OCI-LY7 (cell line): ENCODE measurements at regions not wholly inside any gene's neighbourhood (a gene's known extent, or its start where the extent isn't known, plus 50 kb on each side); places are given as distances from the start of the nearest gene placed in this dataset.

Experiments used
- BruUV-seq: library from RNA; stranded (reverse); fragments of 400-500 nt; replicated peaks from 2 replicates; lab custom pipeline; 2021; lab: Mats Ljungman, UMichigan
- CTCF ChIA-PET: fragments of 300-600 bp; sonication (Branson Sonifier 250); formaldehyde crosslinking; loops from one replicate; lab custom pipeline; 2022; ENCODE audit warnings: antibody characterized with exemption; ENCODE audit not compliant: unreplicated experiment; lab: Charles Lee
- POLR2A ChIA-PET: fragments of 300-600 bp; sonication (Branson Sonifier 250); formaldehyde crosslinking; loops from one replicate; lab custom pipeline; 2022; ENCODE audit warnings: antibody characterized with exemption; lab: Charles Lee
- DNase-seq: peaks from one replicate; pipeline ENCODE4 v3.0.0-alpha.2; 2015; ENCODE audit warnings: low spot score
- H2AFZ ChIP-seq: fragments of 200-600 bp; sonication (generic), shearing (Covaris generic); 2 replicates; pipeline ENCODE4 v1.6.1; 2014; ENCODE audit warnings: mild to moderate bottlenecking, antibody characterized with exemption, low read length, moderate library complexity
- H3K27ac ChIP-seq: fragments of 200-600 bp; sonication (generic); 2 replicates; pipeline ENCODE4 v1.5.1; 2014; ENCODE audit warnings: mixed run types, low read depth, mild to moderate bottlenecking, moderate library complexity, low read length, inconsistent platforms; ENCODE audit not compliant: poor library complexity, severe bottlenecking
- H3K36me3 ChIP-seq: fragments of 200-600 bp; sonication (generic); 2 replicates; pipeline ENCODE4 v1.6.1; 2014; ENCODE audit warnings: mild to moderate bottlenecking, antibody characterized with exemption, low read length, moderate library complexity, mixed read lengths; ENCODE audit not compliant: insufficient read depth
- H3K4me1 ChIP-seq: fragments of 200-600 bp; sonication (generic); 2 replicates; pipeline ENCODE4 v1.5.1; 2014; ENCODE audit warnings: mild to moderate bottlenecking, low read length; ENCODE audit not compliant: insufficient read depth, poor library complexity, severe bottlenecking
- H3K4me2 ChIP-seq: fragments of 200-600 bp; sonication (generic); 2 replicates; pipeline ENCODE4 v1.6.1; 2014; ENCODE audit warnings: mild to moderate bottlenecking, low read length
- H3K4me3 ChIP-seq: fragments of 200-600 bp; sonication (generic); 2 replicates; pipeline ENCODE4 v1.5.1; 2014; ENCODE audit warnings: mild to moderate bottlenecking, low read depth, low read length; ENCODE audit not compliant: poor library complexity, severe bottlenecking
- H3K79me2 ChIP-seq: fragments of 200-600 bp; sonication (generic); 2 replicates; pipeline ENCODE4 v1.6.1; 2016; ENCODE audit warnings: low read depth, mild to moderate bottlenecking, low read length, moderate library complexity, mixed read lengths; ENCODE audit not compliant: insufficient read depth
- H3K9me2 ChIP-seq: fragments of 200-600 bp; sonication (generic); 2 replicates; pipeline ENCODE4 v1.6.1; 2016; ENCODE audit warnings: mild to moderate bottlenecking, low read length, mixed read lengths; ENCODE audit not compliant: insufficient read depth
- H3K9me3 ChIP-seq: fragments of 200-600 bp; sonication (generic); 2 replicates; pipeline ENCODE4 v1.6.1; 2014; ENCODE audit warnings: mild to moderate bottlenecking, mixed run types, low read length, mixed read lengths
- H4K20me1 ChIP-seq: fragments of 200-600 bp; sonication (generic); 2 replicates; pipeline ENCODE4 v1.6.1; 2014; ENCODE audit warnings: mild to moderate bottlenecking, antibody characterized with exemption, low read length, moderate library complexity, mixed read lengths; ENCODE audit not compliant: insufficient read depth
- CTCF ChIP-seq: fragments of 200-600 bp; sonication (generic); conservative IDR thresholded peaks from 2 replicates; pipeline ENCODE4 v1.5.1; 2014; ENCODE audit warnings: mild to moderate bottlenecking, antibody characterized with exemption, low read length, moderate library complexity, mixed read lengths
- EZH2phosphoT487 ChIP-seq: fragments of 200-600 bp; sonication (generic); IDR thresholded peaks from 2 replicates; pipeline ENCODE4 v1.6.1; 2018; ENCODE audit warnings: low read depth, borderline replicate concordance, mild to moderate bottlenecking, mixed run types, antibody characterized with exemption, low read length, moderate library complexity, mixed read lengths
- intact Hi-C: fragments of 100-400 bp; cut with micrococcal nuclease; formaldehyde crosslinking; loops from one replicate; pipeline ENCODE4 v1.10.0; 2022; ENCODE audit not compliant: unreplicated experiment

DNA sequence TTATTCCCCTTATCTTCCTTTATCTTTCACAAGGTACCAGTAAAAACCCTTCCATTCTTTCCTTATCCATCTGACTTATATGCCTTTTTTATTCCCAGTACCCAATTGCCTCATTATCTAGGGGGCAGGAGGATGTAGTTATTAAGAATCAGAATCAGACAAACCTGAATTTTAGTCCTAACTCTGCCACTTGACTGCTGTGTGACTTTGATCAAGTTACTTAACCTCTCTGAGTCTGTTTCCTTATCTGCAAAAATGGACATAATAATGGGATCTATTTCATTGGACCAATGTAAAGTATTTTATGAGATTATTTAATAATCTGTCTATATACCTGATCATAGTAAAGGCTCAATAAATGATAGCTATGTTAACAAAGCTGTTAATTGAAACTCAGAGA is 59.6 kb upstream of the SIX3 start:
- Histone ChIP-seq H3K79me2 (no peaks in the 10 kb centered on the region), H2AFZ (no peak overlapping the region), H3K36me3 (no peaks in the 10 kb centered on the region), H3K4me3 (no peak overlapping the region), H3K27ac (no peak overlapping the region), H4K20me1 (no peaks in the 10 kb centered on the region), H3K9me3 (no peaks in the 10 kb centered on the region), H3K9me2 (no peaks in the 10 kb centered on the region), H3K4me2 (no peak overlapping the region), H3K4me1 (no peaks in the 10 kb centered on the region)
- ChIA-PET CTCF (no interaction called here), POLR2A (interaction anchor here (0.9 kb wide), 1 partner anchor 39 kb away, joined by 3 read pairs; no protein-coding TSS in a partner anchor)
- intact Hi-C loops, result no loop called here
- DNase-seq, result no peak
- no TSS peak for BruUV-seq
- TF ChIP-seq EZH2phosphoT487, result no peak
- no peak for TF ChIP-seq CTCF

DNA sequence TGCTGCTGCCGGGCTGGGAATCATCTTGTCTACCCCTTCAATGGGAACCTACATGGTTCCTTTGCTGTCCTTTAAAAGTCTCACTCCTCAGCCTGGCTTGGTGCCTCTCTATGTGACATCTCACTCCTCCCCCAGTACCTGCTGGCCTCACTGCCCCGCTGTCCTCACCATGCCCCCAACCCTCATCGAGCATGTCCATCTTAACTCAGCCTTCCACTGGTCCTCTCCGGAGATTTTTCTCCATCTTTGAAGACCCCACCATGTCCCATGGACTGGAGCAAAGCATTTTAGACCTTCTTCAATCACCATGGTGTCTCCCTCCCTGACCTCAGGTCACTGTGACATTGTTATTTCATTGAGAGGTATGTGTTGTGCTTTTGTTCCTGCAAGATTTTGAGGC is 58.1 kb upstream of the SIX3 start:
- POLR2A ChIA-PET, result no interaction called here
- no peaks in the 10 kb centered on the region for H3K36me3 ChIP-seq
- no peaks in the 10 kb centered on the region for H4K20me1 ChIP-seq
- CTCF ChIA-PET, result no interaction called here
- no peak for TF ChIP-seq CTCF
- TF ChIP-seq EZH2phosphoT487, result no peak
- no peaks in the 10 kb centered on the region for H3K9me3 ChIP-seq
- no peak overlapping the region for H2AFZ ChIP-seq
- intact Hi-C loops, result no loop called here
- H3K79me2 ChIP-seq, result no peaks in the 10 kb centered on the region
- no TSS peak for BruUV-seq
- no peaks in the 10 kb centered on the region for H3K9me2 ChIP-seq
- H3K4me3 ChIP-seq, result no peak overlapping the region
- no peak for DNase-seq
- no peak overlapping the region for H3K4me2 ChIP-seq
- H3K4me1 ChIP-seq, result no peaks in the 10 kb centered on the region
- no peak overlapping the region for H3K27ac ChIP-seq

- no peak for DNase-seq
- Histone ChIP-seq H3K79me2 (no peaks in the 10 kb centered on the region), H3K4me3 (no peak overlapping the region), H2AFZ (no peak overlapping the region), H3K9me3 (no peaks in the 10 kb centered on the region), H3K4me1 (no peaks in the 10 kb centered on the region), H3K27ac (no peak overlapping the region), H4K20me1 (no peaks in the 10 kb centered on the region), H3K36me3 (no peaks in the 10 kb centered on the region), H3K4me2 (no peak overlapping the region), H3K9me2 (no peaks in the 10 kb centered on the region)
- POLR2A ChIA-PET, result no interaction called here
- intact Hi-C loops, result no loop called here
- CTCF ChIA-PET, result no interaction called here
- no peak for TF ChIP-seq EZH2phosphoT487
- no peak for TF ChIP-seq CTCF
- BruUV-seq, result no TSS peak
Measured at GRCh38 chr2:44884231-44884630, 57.3 kb upstream of the SIX3 start.
